SK-N-SH treated with all-trans-retinoic acid at 6 μM for 48 hours (cell line): ENCODE measurements at regions not wholly inside any gene's neighbourhood (a gene's known extent, or its start where the extent isn't known, plus 50 kb on each side); places are given as distances from the start of the nearest gene placed in this dataset.

Experiments used
- ATAC-seq: fragments of 200-7000 bp; cut with Tn5 transposase; 3 replicates; pipeline ENCODE4 v1.9.1; 2020; ENCODE audit warnings: mild to moderate bottlenecking, moderate library complexity
- ARNTL ChIP-seq: fragments of 450-650 bp; formaldehyde crosslinking; IDR thresholded peaks from 2 replicates; pipeline ENCODE4 v1.5.0; 2020; ENCODE audit warnings: low read depth, mild to moderate bottlenecking, moderate library complexity, borderline replicate concordance
- BACH2 ChIP-seq: fragments of 250-450 bp; sonication (Bioruptor Pico); IDR thresholded peaks from 2 replicates; pipeline ENCODE4 v1.9.0; 2021; ENCODE audit warnings: mild to moderate bottlenecking, borderline replicate concordance
- CREB5 ChIP-seq: fragments of 250-450 bp; sonication (Bioruptor Pico); IDR thresholded peaks from 2 replicates; pipeline ENCODE4 v1.5.1; 2020; ENCODE audit warnings: low read depth, mild to moderate bottlenecking, moderate library complexity
- CSDC2 ChIP-seq: fragments of 250-450 bp; sonication (Bioruptor Pico); IDR thresholded peaks from 2 replicates; pipeline ENCODE4 v1.5.0; 2020; ENCODE audit warnings: mild to moderate bottlenecking, moderate library complexity
- CSRNP3 ChIP-seq: fragments of 250-450 bp; sonication (Bioruptor Pico); IDR thresholded peaks from 2 replicates; pipeline ENCODE4 v1.5.1; 2021; ENCODE audit warnings: mild to moderate bottlenecking, moderate library complexity
- ESRRG ChIP-seq: fragments of 250-450 bp; sonication (Bioruptor Pico); IDR thresholded peaks from 2 replicates; pipeline ENCODE4 v1.6.1; 2021; ENCODE audit warnings: mild to moderate bottlenecking
- GLIS3 ChIP-seq: fragments of 250-450 bp; sonication (Bioruptor Pico); IDR thresholded peaks from 2 replicates; pipeline ENCODE4 v1.5.0; 2020; ENCODE audit warnings: mild to moderate bottlenecking, moderate library complexity
- ISL1 ChIP-seq: fragments of 250-450 bp; sonication (Bioruptor Pico); IDR thresholded peaks from 2 replicates; pipeline ENCODE4 v2.1.2; 2022; ENCODE audit warnings: mild to moderate bottlenecking, moderate library complexity
- OSR1 ChIP-seq: fragments of 250-450 bp; sonication (Bioruptor Pico); IDR thresholded peaks from 2 replicates; pipeline ENCODE4 v1.8.0; 2022; ENCODE audit warnings: moderate library complexity, mild to moderate bottlenecking, inconsistent platforms
- POU6F1 ChIP-seq: fragments of 250-450 bp; sonication (Bioruptor Pico); IDR thresholded peaks from 2 replicates; pipeline ENCODE4 v1.8.0; 2021; ENCODE audit warnings: low read depth, mild to moderate bottlenecking, moderate library complexity, borderline replicate concordance
- PPARA ChIP-seq: fragments of 250-450 bp; sonication (Bioruptor Pico); IDR thresholded peaks from 2 replicates; pipeline ENCODE4 v1.5.0; 2020; ENCODE audit warnings: mild to moderate bottlenecking, borderline replicate concordance
- RARB ChIP-seq: fragments of 250-450 bp; sonication (Bioruptor Pico); IDR thresholded peaks from 2 replicates; pipeline ENCODE4 v1.8.0; 2021; ENCODE audit warnings: mild to moderate bottlenecking, moderate library complexity
- SNAI2 ChIP-seq: fragments of 250-450 bp; sonication (Bioruptor Pico); IDR thresholded peaks from 2 replicates; pipeline ENCODE4 v1.5.0; 2020; ENCODE audit warnings: mild to moderate bottlenecking, moderate library complexity
- TCF4 ChIP-seq: fragments of 250-450 bp; sonication (Bioruptor Pico); IDR thresholded peaks from 2 replicates; pipeline ENCODE4 v1.8.0; 2021; ENCODE audit warnings: mild to moderate bottlenecking, moderate library complexity, borderline replicate concordance
- TOX ChIP-seq: fragments of 250-450 bp; sonication (Bioruptor Pico); IDR thresholded peaks from 2 replicates; pipeline ENCODE4 v1.8.0; 2021; ENCODE audit warnings: mild to moderate bottlenecking, moderate library complexity, borderline replicate concordance
- ZFP3 ChIP-seq: fragments of 250-450 bp; sonication (Bioruptor Pico); IDR thresholded peaks from 2 replicates; pipeline ENCODE4 v1.5.0; 2020; ENCODE audit warnings: mild to moderate bottlenecking, moderate library complexity
- ZFP30 ChIP-seq: fragments of 450-650 bp; formaldehyde crosslinking; IDR thresholded peaks from 2 replicates; pipeline ENCODE4 v1.5.0; 2022; ENCODE audit warnings: mild to moderate bottlenecking, moderate library complexity
- ZNF565 ChIP-seq: fragments of 450-650 bp; formaldehyde crosslinking; conservative IDR thresholded peaks from 2 replicates; pipeline ENCODE4 v1.5.0; 2020; ENCODE audit warnings: low read depth, mild to moderate bottlenecking, moderate library complexity
- ZNF70 ChIP-seq: fragments of 450-650 bp; formaldehyde crosslinking; IDR thresholded peaks from 2 replicates; pipeline ENCODE4 v1.5.0; 2020; ENCODE audit warnings: mild to moderate bottlenecking, moderate library complexity
- ZNF8 ChIP-seq: fragments of 450-650 bp; formaldehyde crosslinking; IDR thresholded peaks from 2 replicates; pipeline ENCODE4 v1.5.0; 2020; ENCODE audit warnings: mild to moderate bottlenecking, moderate library complexity
- TF ChIP-seq, protein P1 (sequence below): fragments of 250-450 bp; sonication (Bioruptor Pico); IDR thresholded peaks from 2 replicates; pipeline ENCODE4 v1.8.0; 2020; ENCODE audit warnings: mild to moderate bottlenecking, moderate library complexity, borderline replicate concordance
- TF ChIP-seq, protein P2 (sequence below): fragments of 250-450 bp; sonication (Bioruptor Pico); IDR thresholded peaks from 2 replicates; pipeline ENCODE4 v1.5.0; 2020; ENCODE audit warnings: mild to moderate bottlenecking, moderate library complexity

DNA sequence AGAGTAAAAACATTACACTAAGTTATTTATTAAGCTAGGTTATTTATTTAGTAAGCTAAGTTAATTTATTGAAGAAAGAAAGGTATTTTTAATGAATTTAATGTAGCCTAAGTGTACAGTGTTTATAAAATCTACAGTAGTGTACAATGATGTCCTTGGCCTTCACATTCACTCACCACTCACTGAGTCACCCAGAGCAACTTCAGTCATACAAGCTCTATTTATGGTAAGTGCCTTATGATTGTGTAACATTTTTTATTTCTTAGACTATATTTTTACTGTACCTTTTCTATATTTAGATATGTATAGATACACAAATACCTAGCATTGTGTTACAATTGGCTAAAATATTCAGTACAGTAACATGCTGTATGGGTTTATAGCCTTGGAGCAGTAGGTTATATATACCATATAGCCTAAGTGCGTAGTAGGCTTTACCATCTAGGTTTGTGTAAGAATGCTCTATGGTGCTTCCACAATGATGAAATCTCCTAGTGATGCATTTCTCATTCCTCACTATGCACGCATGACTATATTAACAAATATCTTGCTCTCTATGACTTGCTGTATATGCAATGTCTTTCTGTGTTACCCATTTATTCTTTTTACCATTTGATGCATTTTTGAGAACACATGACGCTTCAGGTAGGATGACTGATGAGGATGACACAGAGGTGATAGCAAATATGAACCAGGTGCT is 309.6 kb upstream of the ATXN7L3B start:
- no peak for ATAC-seq
- TF ChIP-seq BACH2 (CRISPR knock-in tag) (no peak), ARNTL (CRISPR knock-in tag) (no peak), ISL1 (CRISPR knock-in tag) (no peak), SNAI2 (CRISPR knock-in tag) (no peak), ZNF70 (CRISPR knock-in tag) (no peak), ZNF565 (no peak), TOX (CRISPR knock-in tag) (no peak), RARB (CRISPR knock-in tag) (no peak), ZFP30 (no peak), CSRNP3 (CRISPR knock-in tag) (no peak), POU6F1 (CRISPR knock-in tag) (no peak), ZNF8 (CRISPR knock-in tag) (no peak), PPARA (no peak), OSR1 (no peak), CSDC2 (no peak), ESRRG (CRISPR knock-in tag) (no peak), CREB5 (CRISPR knock-in tag) (no peak), GLIS3 (CRISPR knock-in tag) (no peak), ZFP3 (CRISPR knock-in tag) (no peak)
- TF ChIP-seq, protein P1, sequence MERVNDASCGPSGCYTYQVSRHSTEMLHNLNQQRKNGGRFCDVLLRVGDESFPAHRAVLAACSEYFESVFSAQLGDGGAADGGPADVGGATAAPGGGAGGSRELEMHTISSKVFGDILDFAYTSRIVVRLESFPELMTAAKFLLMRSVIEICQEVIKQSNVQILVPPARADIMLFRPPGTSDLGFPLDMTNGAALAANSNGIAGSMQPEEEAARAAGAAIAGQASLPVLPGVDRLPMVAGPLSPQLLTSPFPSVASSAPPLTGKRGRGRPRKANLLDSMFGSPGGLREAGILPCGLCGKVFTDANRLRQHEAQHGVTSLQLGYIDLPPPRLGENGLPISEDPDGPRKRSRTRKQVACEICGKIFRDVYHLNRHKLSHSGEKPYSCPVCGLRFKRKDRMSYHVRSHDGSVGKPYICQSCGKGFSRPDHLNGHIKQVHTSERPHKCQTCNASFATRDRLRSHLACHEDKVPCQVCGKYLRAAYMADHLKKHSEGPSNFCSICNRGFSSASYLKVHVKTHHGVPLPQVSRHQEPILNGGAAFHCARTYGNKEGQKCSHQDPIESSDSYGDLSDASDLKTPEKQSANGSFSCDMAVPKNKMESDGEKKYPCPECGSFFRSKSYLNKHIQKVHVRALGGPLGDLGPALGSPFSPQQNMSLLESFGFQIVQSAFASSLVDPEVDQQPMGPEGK (CRISPR knock-in tag) = no peak

- ATAC-seq = no peak
- TF ChIP-seq ESRRG (CRISPR knock-in tag) = no peak
Measured at GRCh38 chr12:74229671-74230070, 308.0 kb upstream of the ATXN7L3B start.

- TF ChIP-seq RARB (CRISPR knock-in tag) = no peak
- TF ChIP-seq ZFP30 = no peak
- TF ChIP-seq, protein P2, sequence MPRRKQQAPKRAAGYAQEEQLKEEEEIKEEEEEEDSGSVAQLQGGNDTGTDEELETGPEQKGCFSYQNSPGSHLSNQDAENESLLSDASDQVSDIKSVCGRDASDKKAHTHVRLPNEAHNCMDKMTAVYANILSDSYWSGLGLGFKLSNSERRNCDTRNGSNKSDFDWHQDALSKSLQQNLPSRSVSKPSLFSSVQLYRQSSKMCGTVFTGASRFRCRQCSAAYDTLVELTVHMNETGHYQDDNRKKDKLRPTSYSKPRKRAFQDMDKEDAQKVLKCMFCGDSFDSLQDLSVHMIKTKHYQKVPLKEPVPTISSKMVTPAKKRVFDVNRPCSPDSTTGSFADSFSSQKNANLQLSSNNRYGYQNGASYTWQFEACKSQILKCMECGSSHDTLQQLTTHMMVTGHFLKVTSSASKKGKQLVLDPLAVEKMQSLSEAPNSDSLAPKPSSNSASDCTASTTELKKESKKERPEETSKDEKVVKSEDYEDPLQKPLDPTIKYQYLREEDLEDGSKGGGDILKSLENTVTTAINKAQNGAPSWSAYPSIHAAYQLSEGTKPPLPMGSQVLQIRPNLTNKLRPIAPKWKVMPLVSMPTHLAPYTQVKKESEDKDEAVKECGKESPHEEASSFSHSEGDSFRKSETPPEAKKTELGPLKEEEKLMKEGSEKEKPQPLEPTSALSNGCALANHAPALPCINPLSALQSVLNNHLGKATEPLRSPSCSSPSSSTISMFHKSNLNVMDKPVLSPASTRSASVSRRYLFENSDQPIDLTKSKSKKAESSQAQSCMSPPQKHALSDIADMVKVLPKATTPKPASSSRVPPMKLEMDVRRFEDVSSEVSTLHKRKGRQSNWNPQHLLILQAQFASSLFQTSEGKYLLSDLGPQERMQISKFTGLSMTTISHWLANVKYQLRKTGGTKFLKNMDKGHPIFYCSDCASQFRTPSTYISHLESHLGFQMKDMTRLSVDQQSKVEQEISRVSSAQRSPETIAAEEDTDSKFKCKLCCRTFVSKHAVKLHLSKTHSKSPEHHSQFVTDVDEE = no peak
- no peak for TF ChIP-seq TCF4 (CRISPR knock-in tag)
- TF ChIP-seq ESRRG (CRISPR knock-in tag) = no peak
- no peak for TF ChIP-seq CREB5 (CRISPR knock-in tag)
- TF ChIP-seq ARNTL (CRISPR knock-in tag) = no peak
- no peak for TF ChIP-seq ISL1 (CRISPR knock-in tag)
- no peak for TF ChIP-seq ZNF565
- no peak for TF ChIP-seq SNAI2 (CRISPR knock-in tag)
- TF ChIP-seq BACH2 (CRISPR knock-in tag) = no peak
- TF ChIP-seq CSRNP3 (CRISPR knock-in tag) = no peak
- TF ChIP-seq ZNF8 (CRISPR knock-in tag) = no peak
- ATAC-seq = no peak
Measured at GRCh38 chr12:74235342-74235741, 302.3 kb upstream of the ATXN7L3B start.
